GM19043 (cell line): ENCODE measurements at regions not wholly inside any gene's neighbourhood (a gene's known extent, or its start where the extent isn't known, plus 50 kb on each side); places are given as distances from the start of the nearest gene placed in this dataset.
"Not testable (repeated sequence)": the region's sequence is repeated elsewhere in the genome, so short reads cannot be mapped to it uniquely, and the experiment has no call there.

Source experiments
- ATAC-seq: cut with Tn5 transposase; IDR thresholded peaks from one replicate; pipeline ENCODE4 v1.9.1; 2021; ENCODE audit warnings: low read depth; ENCODE audit not compliant: unreplicated experiment

DNA sequence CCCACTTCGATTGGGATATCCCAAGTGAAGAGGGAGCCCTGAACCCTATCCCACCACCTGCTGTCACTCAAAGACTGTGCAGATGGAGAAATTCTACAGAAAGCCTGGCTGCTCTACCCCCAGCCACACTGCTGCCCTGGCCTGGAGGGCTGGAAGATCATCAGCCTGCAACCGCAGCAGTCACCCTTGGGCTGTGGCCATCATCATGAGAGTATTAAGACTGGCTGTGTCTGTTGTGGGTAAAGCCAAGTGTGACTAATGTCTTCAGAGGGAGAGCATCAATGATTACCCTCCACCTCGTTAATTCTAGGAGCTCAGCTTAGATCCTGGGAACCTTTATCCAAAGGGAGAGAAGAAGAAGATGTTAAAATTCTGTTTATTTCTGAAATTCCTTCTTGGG is 221.5 kb downstream of the TFCP2L1 start:
- no peak for ATAC-seq

GRCh38 chr2:121064186-121064585 is 220.8 kb downstream of the TFCP2L1 start:
- ATAC-seq = no peak

- ATAC-seq = no peak
Observed at GRCh38 chr2:121065239-121065638, 219.8 kb downstream of the TFCP2L1 start.

GRCh38 chr2:121066526-121066925 is 218.5 kb downstream of the TFCP2L1 start:
- ATAC-seq = no peak

DNA sequence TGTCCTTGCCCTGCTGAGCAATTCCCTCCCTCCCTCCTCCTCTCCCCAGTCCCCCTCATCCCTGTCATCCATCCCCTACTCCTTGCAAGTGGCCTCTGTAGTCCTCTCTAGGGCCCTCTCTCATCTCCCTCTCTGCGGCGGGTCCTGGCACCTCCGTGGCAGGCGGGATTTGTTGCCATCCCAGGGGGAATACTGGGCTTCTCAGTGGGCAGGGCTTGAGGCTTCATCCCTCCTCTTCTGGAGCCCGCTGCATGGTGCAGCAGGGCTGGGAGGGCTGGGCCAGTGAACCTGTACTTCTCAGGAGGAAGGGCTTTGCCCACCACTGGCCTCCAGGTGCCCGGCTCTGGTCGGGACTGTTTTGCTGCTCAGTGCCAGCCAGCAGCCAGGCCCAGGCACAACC is 216.2 kb downstream of the TFCP2L1 start:
- no peak for ATAC-seq

- no peak for ATAC-seq
Observed at GRCh38 chr2:121069434-121069969, 215.5 kb downstream of the TFCP2L1 start.

GRCh38 chr2:121070061-121070460 is 214.9 kb downstream of the TFCP2L1 start:
- ATAC-seq = not testable (repeated sequence)

DNA sequence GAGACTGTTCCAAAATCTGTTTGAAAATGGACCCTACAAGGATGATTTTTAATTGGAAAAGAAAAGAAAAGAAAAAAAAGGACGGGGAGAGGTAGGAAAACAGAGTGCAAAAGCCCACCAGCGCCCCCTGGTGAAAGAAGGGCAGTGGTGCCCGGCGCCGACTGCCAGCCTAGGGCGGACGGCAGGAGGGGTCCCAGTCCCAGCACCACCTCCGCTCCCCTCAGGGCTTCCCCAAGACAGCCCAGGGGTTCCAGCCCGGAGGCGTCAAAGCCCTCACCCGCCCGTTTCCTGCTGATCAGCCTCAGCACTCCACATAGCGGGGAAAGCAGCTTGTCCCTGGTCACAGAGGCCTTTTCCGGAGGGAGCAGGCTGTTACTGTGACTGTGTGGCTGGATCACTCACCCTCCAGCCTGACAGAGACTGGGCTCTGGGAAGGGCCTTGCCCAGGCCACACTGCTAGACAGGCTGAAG is 213.9 kb downstream of the TFCP2L1 start:
- no peak for ATAC-seq

DNA sequence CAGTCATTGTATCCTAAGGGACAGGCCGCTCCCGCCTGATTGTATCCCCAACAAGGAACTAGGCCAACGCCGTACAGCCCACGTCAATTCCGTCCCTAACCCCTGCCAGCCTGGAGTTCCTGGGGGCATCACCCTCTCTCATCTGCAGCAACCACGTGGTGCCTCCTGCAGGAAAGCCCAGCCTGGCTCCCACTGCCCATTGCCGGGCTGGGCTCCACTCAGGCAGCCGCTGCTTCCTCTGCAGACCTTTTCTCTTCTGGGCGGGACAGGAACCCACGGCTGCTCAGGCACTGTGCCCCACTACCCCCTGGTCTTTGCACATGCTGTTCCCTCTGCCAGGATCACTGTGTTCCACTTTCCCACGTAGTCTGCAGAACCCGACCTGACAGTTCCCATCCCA is 212.2 kb downstream of the TFCP2L1 start:
- no peak for ATAC-seq

DNA sequence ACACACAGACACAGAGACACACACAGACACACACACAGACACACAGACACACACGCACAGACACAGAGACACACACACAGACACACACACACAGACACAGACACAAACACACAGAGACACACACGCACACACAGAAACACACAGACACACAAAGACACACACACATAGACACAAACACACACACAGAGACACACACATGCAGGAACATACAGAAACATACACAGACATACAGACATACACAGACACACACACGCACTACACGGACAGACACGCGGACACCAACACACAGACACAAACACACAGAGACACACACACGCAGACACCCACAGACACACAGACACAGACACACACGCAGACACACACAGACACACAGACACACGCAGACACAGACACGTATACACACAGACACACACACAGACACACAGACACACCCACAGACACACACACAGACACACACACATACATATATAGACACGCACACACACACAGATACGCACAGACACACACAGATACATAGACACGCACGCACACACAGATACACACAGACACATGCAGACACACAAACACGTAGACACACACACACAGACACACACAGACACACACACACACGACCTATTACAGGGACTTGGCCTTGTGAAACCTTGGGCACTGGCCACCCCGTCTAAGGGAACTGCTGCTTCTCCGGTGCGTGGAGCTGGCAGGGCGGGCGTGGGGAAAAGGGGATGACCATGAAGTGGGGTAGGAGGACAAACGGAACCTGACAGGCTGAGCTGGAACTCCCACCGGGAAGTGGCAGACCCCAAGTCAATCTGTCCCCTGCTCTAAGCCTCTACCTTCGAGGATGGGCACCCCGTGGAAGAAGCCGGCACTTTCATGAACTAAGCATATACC is 211.4 kb downstream of the TFCP2L1 start:
- ATAC-seq = no peak

DNA sequence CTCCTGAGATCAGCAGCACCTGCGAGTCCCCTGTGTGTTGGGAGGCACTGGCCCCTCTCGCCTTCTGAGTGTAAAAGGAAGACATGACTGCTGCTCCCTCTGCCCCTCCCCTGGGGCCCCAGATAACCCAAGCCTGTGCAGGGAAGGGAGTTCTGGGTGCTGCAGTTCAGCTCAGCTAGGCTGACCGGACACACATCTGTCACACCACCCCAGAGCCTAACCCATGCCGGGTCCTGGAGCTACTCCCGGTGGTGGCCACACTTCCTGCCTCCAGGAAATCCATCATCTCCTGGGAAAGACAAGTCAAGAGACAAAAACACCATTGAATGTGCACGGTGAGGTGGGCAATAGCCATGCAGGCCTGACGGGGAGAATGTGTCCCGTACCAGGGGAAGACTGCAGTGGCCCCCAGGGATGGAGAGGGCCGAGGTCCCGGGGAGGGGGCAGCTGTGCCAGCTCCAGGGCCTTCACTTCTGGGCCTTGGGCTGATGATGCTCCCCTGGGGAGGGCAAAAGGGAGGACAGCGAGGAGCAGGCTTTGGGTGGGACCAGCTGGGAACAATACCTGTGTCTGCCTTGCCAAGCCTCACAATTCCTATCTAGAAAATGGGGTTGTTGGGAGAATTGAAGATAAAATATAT is 210.6 kb downstream of the TFCP2L1 start:
- ATAC-seq = no peak

- ATAC-seq = no peak
Observed at GRCh38 chr2:121075006-121075551, 209.9 kb downstream of the TFCP2L1 start.

DNA sequence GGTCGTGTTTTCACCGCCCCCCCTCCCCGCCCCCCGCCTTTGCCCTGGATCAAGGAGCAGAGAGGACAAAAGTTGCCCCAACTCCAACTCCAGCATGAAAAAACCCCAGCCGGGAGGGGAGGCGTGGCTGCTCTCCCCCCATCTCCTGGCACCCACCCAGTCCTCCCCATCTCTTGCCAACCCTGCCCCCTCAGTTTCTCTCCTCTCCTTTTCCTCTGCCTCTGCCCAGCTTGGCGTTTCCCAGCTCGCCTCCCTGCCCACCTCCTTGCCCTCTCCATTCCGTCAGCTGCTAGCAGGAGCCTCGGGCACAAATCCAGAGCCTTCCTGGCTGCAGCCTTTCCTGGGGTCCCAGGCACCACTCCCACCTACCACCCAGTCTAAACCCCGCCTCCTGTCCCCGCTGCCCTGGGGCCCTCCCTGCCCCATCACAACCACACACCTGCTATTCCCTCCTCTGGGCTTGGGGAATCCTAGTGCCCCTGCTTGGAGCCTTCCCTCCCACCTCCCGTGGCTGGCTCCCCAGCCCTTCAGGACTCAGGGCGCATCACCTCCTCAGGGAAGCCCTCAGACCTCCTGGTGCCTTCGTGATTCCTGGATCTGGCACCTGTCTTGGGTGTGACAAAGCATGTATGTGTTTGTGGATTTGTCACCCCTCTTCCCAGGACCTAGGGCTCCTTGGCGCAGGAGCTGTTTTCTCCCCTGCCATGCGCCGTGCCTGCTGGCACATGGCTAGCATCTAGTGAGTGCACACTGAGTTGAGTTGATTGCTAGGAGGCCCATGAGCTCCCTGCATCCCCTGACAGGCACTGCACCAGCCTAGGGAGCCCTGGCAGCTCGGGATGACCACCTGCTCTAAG is 209.1 kb downstream of the TFCP2L1 start:
- no peak for ATAC-seq

DNA sequence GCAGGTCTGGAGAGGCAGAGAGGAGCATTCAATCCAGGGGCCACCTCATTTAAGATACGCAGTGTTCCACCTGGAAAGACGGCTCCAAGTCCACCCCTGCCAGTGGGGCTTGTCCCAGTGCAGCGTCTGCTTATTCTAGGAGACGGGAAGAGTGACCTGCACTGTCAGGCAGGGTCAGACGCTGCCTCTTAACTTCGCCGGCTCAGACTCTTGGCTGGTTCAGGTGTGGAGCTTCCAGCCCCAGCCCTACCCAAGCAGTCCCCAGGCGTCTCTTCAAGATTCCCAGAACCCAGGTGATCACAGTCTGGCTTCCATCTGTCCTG is 208.5 kb downstream of the TFCP2L1 start:
- no peak for ATAC-seq

GRCh38 chr2:121076885-121077549 is 208.0 kb downstream of the TFCP2L1 start:
- ATAC-seq = peak; percentile 56

DNA sequence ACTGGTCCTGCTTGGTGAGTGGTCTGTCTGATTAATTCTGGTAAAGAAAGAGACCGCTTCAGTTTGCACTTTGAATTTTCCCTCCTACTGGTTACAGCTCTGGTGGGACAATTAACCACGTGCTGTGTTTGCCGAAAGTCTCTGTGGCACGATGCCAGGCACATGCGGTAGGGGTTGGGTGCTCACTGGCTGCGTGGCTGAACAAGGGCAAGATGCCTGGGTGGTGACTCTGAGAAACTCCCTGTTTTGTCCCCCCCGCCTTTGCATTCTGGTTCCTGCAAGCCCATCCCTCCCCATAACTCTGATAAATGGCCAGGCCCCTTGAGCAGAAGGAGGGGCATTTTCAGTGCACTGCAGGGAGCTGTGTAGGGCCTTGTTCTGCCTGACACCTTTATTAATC is 206.1 kb downstream of the TFCP2L1 start:
- ATAC-seq = no peak

- ATAC-seq = no peak
Observed at GRCh38 chr2:121080013-121080772, 204.8 kb downstream of the TFCP2L1 start.

GRCh38 chr2:121081701-121082100 is 203.3 kb downstream of the TFCP2L1 start:
- no peak for ATAC-seq

DNA sequence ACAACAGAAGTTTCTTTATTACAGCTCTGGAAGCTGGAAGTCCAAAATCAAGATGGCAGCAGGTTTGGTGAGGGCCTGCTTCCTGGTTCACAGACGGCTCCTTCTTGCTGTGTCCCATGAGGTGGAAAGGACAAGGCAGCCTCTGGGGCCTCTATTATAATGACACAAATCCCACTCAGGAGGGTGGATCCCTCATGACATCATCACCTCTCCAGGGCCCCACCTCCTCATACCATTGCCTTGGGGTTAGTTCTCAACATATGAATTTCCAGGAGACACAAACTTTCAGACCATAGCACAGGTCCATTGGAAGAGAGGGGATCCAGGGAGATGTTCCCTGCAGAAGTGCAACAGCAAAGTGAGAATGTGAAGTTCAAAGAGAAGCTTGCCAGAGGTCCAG is 202.8 kb downstream of the TFCP2L1 start:
- ATAC-seq = no peak
